ENCODE measurements at regions not wholly inside any gene's neighbourhood (a gene's known extent, or its start where the extent isn't known, plus 50 kb on each side); places are given as distances from the start of the nearest gene placed in this dataset.

- DNase-seq (no peak), ATAC-seq (no peak)
Observed at GRCh38 chr4:11264841-11265240, 163.9 kb downstream of the HS3ST1 start.

DNA sequence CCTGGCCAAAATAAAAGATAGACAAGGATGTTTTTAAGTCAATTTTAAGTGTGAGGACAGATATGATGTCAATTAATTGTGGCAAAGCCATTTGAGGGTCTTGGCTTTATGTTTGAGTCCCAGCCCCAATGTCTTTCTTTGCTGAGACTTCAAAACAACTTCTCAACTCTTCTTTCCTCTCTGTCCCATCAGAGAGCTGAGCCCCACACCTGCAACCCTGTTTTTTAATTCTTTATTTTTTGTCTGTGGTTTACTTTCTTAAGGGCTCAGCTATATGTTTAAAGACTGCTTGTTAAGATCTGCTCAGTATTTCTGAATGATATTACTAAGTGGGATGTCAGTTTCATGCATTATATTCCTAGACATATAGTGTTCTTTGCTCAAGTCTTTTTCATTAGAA is 164.3 kb downstream of the HS3ST1 start:
- DNase-seq (no peak), ATAC-seq (no peak)

- ATAC-seq (no peak), DNase-seq (no peak)
Observed at GRCh38 chr4:11263208-11263607, 165.5 kb downstream of the HS3ST1 start.

GRCh38 chr4:11261066-11261850 is 167.4 kb downstream of the HS3ST1 start:
- no peak for ATAC-seq

GRCh38 chr4:11259837-11260236 is 168.9 kb downstream of the HS3ST1 start:
- no peak for ATAC-seq
- no peak for DNase-seq

More at GRCh38 chr4:11261066-11261850, 167.4 kb downstream of the HS3ST1 start:
- no peak for DNase-seq

GRCh38 chr4:11252149-11252548 is 176.5 kb downstream of the HS3ST1 start:
- DNase-seq (no peak), ATAC-seq (no peak)

GRCh38 chr4:11250510-11250909 is 178.2 kb downstream of the HS3ST1 start:
- no peak for DNase-seq
- ATAC-seq, result no peak

DNA sequence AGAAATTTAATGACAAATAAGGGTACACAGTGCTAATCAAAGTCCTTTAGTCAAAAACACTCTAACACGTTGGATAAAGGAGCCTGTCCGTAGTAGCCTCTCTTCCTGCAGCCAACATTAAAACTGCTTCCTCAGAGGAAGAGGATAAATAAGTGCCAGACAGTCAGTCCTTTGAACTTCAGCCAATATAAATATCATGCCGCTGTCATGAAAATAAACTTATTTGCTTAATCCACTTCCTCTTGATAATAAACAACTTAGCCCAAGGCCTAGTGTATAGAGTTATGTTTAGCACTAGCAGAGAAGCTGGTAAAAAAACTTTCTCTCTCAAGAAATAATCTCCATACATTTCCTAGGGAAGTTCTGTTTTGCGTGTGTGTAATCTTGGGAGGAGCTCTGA is 196.7 kb downstream of the HS3ST1 start:
- DNase-seq (no peak), ATAC-seq (no peak)

GRCh38 chr4:11230866-11231265 is 197.8 kb downstream of the HS3ST1 start:
- no peak for ATAC-seq
- DNase-seq, result no peak

DNA sequence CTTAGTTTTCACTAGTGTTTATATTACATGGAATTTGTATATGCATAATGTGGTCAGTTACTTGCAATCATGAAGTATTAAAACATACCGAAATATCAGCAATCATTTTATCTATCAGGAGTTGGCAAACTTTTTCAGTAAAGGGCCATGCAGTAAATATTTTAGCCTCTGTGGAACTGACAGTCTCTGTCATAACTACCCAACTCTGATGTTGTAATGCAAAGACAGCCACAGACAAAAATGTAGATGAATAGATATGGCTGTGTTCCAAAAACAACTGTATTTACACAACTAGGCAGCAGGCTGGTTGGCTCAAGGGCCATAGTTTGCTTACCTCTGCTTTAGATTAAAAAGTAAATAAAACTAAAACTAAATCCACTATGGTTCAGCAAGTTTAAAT is 200.2 kb downstream of the HS3ST1 start:
- no peak for ATAC-seq
- DNase-seq, result no peak

GRCh38 chr4:11223311-11223710 is 205.4 kb downstream of the HS3ST1 start:
- no peak for DNase-seq
- ATAC-seq, result no peak

DNA sequence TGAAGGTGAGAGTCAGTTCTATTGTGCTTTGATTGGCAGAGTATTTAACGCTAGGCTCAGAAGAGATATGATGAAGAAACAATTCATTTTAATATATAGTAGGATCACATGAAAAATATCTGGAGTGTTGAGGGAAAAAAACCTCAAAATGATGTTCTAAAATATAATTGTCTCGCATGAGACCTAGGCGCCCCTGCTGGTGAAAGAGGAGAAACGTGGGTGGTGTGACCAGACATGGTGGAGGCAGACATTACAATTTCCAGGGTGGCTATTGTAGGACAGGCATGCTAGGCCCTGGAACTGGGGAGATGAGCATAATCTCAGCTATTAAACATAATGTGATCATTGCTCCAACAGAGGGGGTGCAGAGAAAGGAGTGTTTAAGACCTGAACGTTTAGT is 210.0 kb downstream of the HS3ST1 start:
- no peak for ATAC-seq
- DNase-seq, result no peak

- ATAC-seq (no peak), DNase-seq (no peak)
Observed at GRCh38 chr4:11216520-11216919, 212.2 kb downstream of the HS3ST1 start.

DNA sequence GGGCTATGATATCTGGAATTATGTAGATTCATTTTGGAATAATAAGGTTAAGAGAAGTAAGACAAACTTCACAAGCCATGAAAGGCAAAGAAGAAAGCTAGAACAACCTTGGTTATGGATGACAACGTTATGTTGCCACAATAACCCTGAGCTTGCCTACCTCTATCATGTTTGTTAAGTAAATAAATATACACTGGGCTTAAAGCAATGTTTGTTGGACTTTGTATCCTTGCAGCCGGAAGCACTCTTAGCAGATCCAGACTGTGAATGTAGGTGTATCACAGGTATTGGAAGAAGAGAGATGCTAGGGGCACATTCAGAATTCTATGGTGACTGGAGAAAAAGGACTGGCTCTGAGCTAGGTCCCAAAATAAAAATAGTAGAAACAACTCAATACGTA is 214.4 kb downstream of the HS3ST1 start:
- no peak for ATAC-seq
- DNase-seq, result no peak

GRCh38 chr4:11209826-11210225 is 218.9 kb downstream of the HS3ST1 start:
- DNase-seq, result no peak
- no peak for ATAC-seq

DNA sequence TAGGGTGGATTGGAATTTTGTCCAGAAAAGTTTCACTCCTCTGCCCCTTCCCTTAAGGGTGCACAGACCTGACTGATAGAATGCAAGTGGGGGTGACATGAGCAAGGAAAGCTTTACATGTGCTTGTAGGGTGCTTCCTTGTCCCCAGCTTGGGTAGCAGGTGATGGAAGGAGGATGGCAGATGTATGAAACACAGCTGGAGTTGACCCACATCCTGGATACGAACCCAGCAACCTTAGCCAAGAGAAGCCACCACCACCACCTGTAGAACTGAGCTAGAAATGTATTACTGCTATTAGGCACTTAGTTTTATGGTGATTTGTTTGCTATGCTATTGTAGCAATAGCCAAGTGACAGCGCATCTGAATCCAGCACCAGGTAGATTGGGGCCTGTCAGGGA is 227.4 kb downstream of the HS3ST1 start:
- DNase-seq (no peak), ATAC-seq (no peak)

DNA sequence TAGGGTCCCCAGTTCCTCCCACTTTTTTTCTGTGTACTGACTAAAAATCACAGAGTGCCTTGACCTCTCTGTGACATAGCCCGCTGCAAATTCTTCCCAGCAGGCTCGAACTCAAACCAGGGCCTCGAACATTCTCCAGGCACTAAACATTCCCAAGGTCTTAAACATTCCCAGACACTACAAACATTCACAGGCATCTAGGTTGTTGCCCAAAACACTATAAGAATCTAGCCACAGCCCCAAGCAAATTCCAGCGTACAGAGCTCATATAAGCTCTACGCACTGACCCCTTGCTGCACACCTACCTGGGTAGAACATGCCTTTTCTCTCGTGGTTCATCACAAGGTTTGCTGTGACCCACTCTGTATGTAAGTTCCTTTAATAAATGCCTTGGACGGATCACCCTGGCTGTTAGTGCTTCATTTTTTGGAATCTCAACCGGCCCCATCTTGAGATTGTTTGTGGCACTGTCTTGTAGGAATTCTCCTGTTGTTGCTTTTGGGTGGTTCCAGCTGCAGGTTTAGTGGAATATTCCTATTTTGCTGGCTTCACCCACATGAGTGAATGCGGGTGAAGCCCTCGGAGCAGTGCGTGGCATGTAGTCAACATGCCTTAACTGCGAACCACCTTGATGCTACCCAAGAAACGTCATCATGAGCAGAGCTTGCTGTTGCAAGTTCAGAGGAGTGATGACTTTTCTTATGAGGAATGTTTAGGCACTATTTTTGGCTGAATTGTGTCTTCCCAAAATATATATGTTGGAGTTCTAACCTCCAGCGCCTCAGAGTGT is 230.0 kb downstream of the HS3ST1 start:
- no peak for DNase-seq
- ATAC-seq, result no peak

DNA sequence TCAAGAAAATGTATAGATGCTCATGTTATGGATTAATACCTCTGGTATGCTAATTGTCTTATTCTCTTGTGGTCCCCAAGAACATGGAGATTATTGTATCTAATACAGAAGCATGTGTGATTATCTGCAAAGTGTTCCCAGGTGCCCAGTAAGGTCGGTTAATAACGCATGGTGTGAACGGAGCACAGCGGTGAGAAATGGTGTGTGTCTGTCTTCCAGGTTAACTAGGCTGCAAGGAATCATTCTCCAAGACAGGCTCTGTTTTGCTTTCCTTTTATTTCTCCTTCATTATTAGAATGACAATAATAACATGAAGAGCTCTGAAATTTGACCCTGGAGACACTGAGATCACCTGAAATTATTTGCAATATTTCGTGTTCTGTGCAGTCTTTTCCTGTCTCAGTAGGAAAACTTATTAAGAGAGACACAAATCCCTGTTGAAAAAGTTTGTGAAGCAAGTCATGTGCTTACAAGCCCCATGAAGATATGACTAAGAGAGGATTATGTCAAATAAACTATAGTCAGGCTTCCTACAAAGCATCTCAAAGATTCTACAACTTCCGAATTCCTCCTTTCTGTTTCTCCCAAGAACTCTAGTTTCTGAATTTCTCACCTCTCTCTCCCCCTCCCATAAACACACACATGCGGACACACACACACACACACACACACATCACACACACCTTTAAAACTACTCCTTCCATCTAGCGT is 230.9 kb downstream of the HS3ST1 start:
- DNase-seq (no peak), ATAC-seq (no peak)

DNA sequence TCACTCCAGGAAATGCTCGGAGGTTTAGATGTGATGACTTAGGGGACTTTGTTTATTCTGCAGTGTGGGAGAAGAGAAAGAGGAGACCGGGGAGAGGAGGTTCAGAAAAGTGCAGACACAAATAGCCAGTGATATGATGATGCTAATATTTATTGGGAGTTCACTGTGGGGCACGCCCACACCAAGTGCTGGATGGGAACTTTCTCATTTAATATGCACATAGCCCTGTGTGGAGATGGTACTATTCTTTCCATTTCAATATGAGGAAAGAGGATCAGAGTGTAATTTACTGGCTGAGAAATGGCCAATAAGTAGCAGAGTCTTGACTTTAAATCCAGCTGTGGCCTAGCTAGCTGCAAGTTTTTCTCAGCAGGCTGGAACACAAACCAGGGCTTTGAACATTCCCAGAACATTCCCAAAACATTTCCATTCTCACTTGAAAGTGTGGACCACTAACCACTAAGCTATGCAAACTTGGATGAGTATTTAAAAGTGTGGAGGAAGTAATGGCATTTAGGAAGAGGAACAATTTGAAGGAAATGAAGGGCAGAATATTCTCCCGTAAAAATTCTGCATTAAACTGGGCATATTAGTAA is 231.7 kb downstream of the HS3ST1 start:
- no peak for ATAC-seq

GRCh38 chr4:11194431-11194830 is 234.3 kb downstream of the HS3ST1 start:
- DNase-seq (no peak), ATAC-seq (no peak)

More for the DNA sequence above, 231.7 kb downstream of the HS3ST1 start:
- no peak for DNase-seq

GRCh38 chr4:11189756-11190155 is 238.9 kb downstream of the HS3ST1 start:
- DNase-seq (no peak), ATAC-seq (no peak)

GRCh38 chr4:11183356-11183740 is 245.3 kb downstream of the HS3ST1 start:
- ATAC-seq (no peak), DNase-seq (no peak)
